ENCODE measurements at regions not wholly inside any gene's neighbourhood (a gene's known extent, or its start where the extent isn't known, plus 50 kb on each side); places are given as distances from the start of the nearest gene placed in this dataset.
"Not testable (repeated sequence)": the region's sequence is repeated elsewhere in the genome, so short reads cannot be mapped to it uniquely, and the experiment has no call there.

DNA sequence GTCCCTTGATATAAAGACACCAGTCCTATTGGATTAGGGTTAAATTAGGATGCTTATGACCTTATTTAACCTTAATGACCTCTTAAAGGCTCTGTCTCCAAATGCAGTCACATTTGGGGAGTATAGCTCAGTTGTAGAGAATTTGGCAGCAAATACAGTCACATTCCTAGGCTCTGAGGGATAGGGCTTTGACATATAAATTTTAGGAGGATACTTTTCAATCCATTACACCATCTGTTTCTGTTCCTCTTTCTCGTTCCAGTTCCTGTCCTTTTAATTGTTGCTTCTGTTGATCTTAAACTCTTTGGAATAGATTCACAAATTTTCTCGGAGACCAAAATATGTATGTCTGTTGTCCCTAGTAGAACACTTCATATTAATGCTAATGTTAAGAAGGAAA is 390.0 kb upstream of the PCSK5 start (continued):
- TF ChIP-seq, protein P1, sequence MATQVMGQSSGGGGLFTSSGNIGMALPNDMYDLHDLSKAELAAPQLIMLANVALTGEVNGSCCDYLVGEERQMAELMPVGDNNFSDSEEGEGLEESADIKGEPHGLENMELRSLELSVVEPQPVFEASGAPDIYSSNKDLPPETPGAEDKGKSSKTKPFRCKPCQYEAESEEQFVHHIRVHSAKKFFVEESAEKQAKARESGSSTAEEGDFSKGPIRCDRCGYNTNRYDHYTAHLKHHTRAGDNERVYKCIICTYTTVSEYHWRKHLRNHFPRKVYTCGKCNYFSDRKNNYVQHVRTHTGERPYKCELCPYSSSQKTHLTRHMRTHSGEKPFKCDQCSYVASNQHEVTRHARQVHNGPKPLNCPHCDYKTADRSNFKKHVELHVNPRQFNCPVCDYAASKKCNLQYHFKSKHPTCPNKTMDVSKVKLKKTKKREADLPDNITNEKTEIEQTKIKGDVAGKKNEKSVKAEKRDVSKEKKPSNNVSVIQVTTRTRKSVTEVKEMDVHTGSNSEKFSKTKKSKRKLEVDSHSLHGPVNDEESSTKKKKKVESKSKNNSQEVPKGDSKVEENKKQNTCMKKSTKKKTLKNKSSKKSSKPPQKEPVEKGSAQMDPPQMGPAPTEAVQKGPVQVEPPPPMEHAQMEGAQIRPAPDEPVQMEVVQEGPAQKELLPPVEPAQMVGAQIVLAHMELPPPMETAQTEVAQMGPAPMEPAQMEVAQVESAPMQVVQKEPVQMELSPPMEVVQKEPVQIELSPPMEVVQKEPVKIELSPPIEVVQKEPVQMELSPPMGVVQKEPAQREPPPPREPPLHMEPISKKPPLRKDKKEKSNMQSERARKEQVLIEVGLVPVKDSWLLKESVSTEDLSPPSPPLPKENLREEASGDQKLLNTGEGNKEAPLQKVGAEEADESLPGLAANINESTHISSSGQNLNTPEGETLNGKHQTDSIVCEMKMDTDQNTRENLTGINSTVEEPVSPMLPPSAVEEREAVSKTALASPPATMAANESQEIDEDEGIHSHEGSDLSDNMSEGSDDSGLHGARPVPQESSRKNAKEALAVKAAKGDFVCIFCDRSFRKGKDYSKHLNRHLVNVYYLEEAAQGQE (IDR thresholded peaks at IDR 0.05; ENCODE audit: low read depth): no peak
- no peak for TF ChIP-seq SIN3A (IDR thresholded peaks at IDR 0.05; ENCODE audit: low read depth)

DNA sequence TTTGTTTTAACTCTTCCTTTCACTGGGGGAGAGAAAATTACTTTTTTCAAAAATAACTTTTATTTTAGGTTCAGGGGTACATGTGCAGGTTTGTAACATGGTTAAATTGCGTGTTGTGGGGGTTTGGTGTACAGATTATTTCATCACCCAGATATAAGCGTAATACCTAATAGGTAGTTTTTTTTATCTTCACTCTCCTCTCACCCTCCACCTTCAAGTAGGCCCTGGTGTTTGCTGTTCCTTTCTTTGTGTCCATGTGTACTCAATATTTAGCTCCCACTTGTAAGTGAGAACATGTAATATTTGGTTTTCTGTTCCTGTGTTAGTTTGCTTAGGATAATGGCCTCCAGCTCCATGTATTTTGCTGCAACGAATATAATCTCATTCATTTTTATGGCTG is 389.5 kb upstream of the PCSK5 start:
- H3K36me3 ChIP-seq (ENCODE audit: control insufficient read depth in 1 of 2, insufficient read depth in 2 of 2, low read length in 2 of 2); H3K27ac ChIP-seq (ENCODE audit: low read depth, low read length); intact Hi-C loops (cut with micrococcal nuclease); H3K27me3 ChIP-seq (ENCODE audit: insufficient read depth, low read length); BruUV-seq (replicated peaks); H3K9me2 ChIP-seq (ENCODE audit: insufficient read depth); H3K9me3 ChIP-seq (ENCODE audit: control insufficient read depth in 1 of 2, insufficient read depth in 1 of 2, low read depth in 1 of 2, low read length in 2 of 2); RAD21 ChIA-PET (ENCODE audit: low non-redundant PET in 1 of 2, low total read pairs in 2 of 2, uncharacterized antibody in 2 of 2, unreplicated experiment in 2 of 2); H3K4me1 ChIP-seq (ENCODE audit: control insufficient read depth in 1 of 2, insufficient read depth in 2 of 2, low read length in 2 of 2); DNase-seq (ENCODE audit: low read depth, low spot score); ATAC-seq; H3K79me2 ChIP-seq (ENCODE audit: insufficient read depth, low read length); H3K9ac ChIP-seq (ENCODE audit: low read length); H3K4me2 ChIP-seq (ENCODE audit: low read length); H3K4me3 ChIP-seq (replicated peaks in 1 of 2; ENCODE audit: low read depth in 1 of 2, low read length in 2 of 2); H2AFZ ChIP-seq (ENCODE audit: low read depth, low read length, poor library complexity, severe bottlenecking); POLR2A ChIA-PET; CTCF ChIA-PET; H4K20me1 ChIP-seq (ENCODE audit: insufficient read depth): not testable (repeated sequence)

DNA sequence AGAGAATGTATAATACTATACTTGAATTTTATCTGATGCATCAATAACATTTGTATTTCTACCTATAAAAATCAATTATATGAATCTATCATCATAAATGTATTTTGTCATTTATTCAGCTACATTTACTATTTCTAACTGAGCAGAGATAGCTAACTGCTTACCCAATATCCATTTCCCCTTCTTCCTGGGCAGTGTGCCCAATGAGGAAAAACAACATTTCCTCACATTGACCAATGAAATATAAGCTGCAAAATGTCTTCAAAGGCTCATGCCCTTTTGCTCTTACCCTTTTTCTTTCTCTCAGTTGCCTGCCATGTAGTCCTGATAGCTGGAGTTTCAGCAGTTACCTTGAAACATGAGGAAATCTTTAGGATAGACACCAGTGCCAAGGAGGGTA is 385.8 kb upstream of the PCSK5 start:
- H3K4me2 ChIP-seq (ENCODE audit: low read length): no peak overlapping the region
- H3K9me3 ChIP-seq (ENCODE audit: control insufficient read depth in 1 of 2, insufficient read depth in 1 of 2, low read depth in 1 of 2, low read length in 2 of 2): 0 out of 4 replicates have a peak, but pooled peaks cover 0 to 3% of the 10 kb centered on the region in 2 experiments
- H3K79me2 ChIP-seq (ENCODE audit: insufficient read depth, low read length): no peaks in the 10 kb centered on the region
- BruUV-seq (replicated peaks): no TSS peak
- H2AFZ ChIP-seq (ENCODE audit: low read depth, low read length, poor library complexity, severe bottlenecking): no peak overlapping the region
- no peaks in the 10 kb centered on the region for H4K20me1 ChIP-seq (ENCODE audit: insufficient read depth)
- H3K27me3 ChIP-seq (ENCODE audit: insufficient read depth, low read length): no peaks in the 10 kb centered on the region
- TF ChIP-seq, protein P2, sequence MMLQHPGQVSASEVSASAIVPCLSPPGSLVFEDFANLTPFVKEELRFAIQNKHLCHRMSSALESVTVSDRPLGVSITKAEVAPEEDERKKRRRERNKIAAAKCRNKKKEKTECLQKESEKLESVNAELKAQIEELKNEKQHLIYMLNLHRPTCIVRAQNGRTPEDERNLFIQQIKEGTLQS (IDR thresholded peaks at IDR 0.05): no peak
- no peak for TF ChIP-seq EZH2phosphoT487 (IDR thresholded peaks at IDR 0.05; ENCODE audit: borderline replicate concordance)
- no peak for TF ChIP-seq ZNF274 (IDR thresholded peaks at IDR 0.05; ENCODE audit: low read depth, low read length)
- no peak for TF ChIP-seq CEBPB (IDR thresholded peaks at IDR 0.05; ENCODE audit: low read depth)
- TF ChIP-seq TCF7L2 (IDR thresholded peaks at IDR 0.05; ENCODE audit: borderline replicate concordance, extremely low read depth, insufficient read depth, insufficient read length): no peak
- no peak for TF ChIP-seq YY1 (IDR thresholded peaks at IDR 0.05; ENCODE audit: extremely low read depth, insufficient replicate concordance, low read depth, low read length)
- no peak for TF ChIP-seq SP1 (IDR thresholded peaks at IDR 0.05; ENCODE audit: low read depth)
- DNase-seq (ENCODE audit: low read depth, low spot score) (no peak), ATAC-seq (no peak)
- no peaks in the 10 kb centered on the region for H3K36me3 ChIP-seq (ENCODE audit: control insufficient read depth in 1 of 2, insufficient read depth in 2 of 2, low read length in 2 of 2)
- no peaks in the 10 kb centered on the region for H3K9me2 ChIP-seq (ENCODE audit: insufficient read depth)
- RAD21 ChIA-PET (ENCODE audit: low non-redundant PET in 1 of 2, low total read pairs in 2 of 2, uncharacterized antibody in 2 of 2, unreplicated experiment in 2 of 2): no interaction called here
- CTCF ChIA-PET: no interaction called here
- no peak overlapping the region for H3K9ac ChIP-seq (ENCODE audit: low read length)
- intact Hi-C loops (cut with micrococcal nuclease): no loop called here
- POLR2A ChIA-PET: no interaction called here
- no peak overlapping the region for H3K27ac ChIP-seq (ENCODE audit: low read depth, low read length)
- no peaks in the 10 kb centered on the region for H3K4me1 ChIP-seq (ENCODE audit: control insufficient read depth in 1 of 2, insufficient read depth in 2 of 2, low read length in 2 of 2)
- H3K4me3 ChIP-seq (replicated peaks in 1 of 2; ENCODE audit: low read depth in 1 of 2, low read length in 2 of 2): no peak overlapping the region
